Activated CD4-positive, alpha-beta memory T cell treated with anti-CD3 and anti-CD28 coated beads, Interleukin-2, amount 10 ng/mL, durations not matched to agents 7 days and 5 days (primary cell): ENCODE measurements at regions not wholly inside any gene's neighbourhood (a gene's known extent, or its start where the extent isn't known, plus 50 kb on each side); places are given as distances from the start of the nearest gene placed in this dataset.
"Not testable (repeated sequence)": the region's sequence is repeated elsewhere in the genome, so short reads cannot be mapped to it uniquely, and the experiment has no call there.

ENCODE experiments used
- CTCF ChIA-PET: fragments of 350-600 bp; sonication (Branson Sonifier 250); formaldehyde crosslinking; loops from one replicate; lab custom pipeline; 2021; ENCODE audit warnings: antibody characterized with exemption, inconsistent platforms; lab: Charles Lee
- POLR2A ChIA-PET: fragments of 350-600 bp; sonication (Branson Sonifier 250); formaldehyde crosslinking; loops from one replicate; lab custom pipeline; 2021; ENCODE audit warnings: antibody characterized with exemption; lab: Charles Lee
- DNase-seq: peaks from one replicate; pipeline ENCODE4 v3.0.0-alpha.2; 2020
- H3K27ac Mint-ChIP-seq: one replicate; pipeline ENCODE4 v1.8.0; 2021; ENCODE audit warnings: mild to moderate bottlenecking, mixed read lengths
- H3K27me3 Mint-ChIP-seq: one replicate; pipeline ENCODE4 v1.8.0; 2021; ENCODE audit warnings: mixed read lengths
- H3K36me3 Mint-ChIP-seq: one replicate; pipeline ENCODE4 v1.8.0; 2021; ENCODE audit warnings: low read depth, mixed read lengths
- H3K4me1 Mint-ChIP-seq: one replicate; pipeline ENCODE4 v1.8.0; 2021; ENCODE audit warnings: mixed read lengths
- H3K4me3 Mint-ChIP-seq: one replicate; pipeline ENCODE4 v1.8.0; 2021; ENCODE audit warnings: mild to moderate bottlenecking, mixed read lengths
- H3K9me3 Mint-ChIP-seq: one replicate; pipeline ENCODE4 v1.8.0; 2021; ENCODE audit warnings: mixed read lengths

DNA sequence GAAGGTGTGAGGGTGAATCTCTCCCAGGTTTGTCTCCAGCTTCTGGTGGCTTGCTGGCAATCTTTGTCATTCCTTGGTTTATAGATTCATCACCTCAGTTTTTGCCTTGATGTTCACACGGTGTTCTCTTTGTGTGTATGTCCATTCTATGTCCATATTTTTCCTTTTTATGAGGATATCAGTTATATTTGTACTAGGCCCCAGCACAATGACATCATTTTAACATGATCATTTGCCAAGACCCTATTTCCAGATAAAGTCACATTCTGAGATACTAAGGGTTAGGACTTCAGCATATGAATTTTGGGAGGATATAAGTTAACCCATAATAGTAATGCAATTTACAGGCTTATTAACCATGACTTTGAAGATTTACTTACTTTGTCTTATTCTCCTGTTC, 649.0 kb downstream of the CPS1 start:
- no peak overlapping the region for H3K27ac Mint-ChIP-seq
- H3K36me3 Mint-ChIP-seq: no peaks in the 10 kb centered on the region
- POLR2A ChIA-PET: no interaction called here
- H3K4me3 Mint-ChIP-seq: no peak overlapping the region
- no peaks in the 10 kb centered on the region for H3K4me1 Mint-ChIP-seq
- no peak for DNase-seq
- H3K27me3 Mint-ChIP-seq: no peaks in the 10 kb centered on the region
- no peaks in the 10 kb centered on the region for H3K9me3 Mint-ChIP-seq
- CTCF ChIA-PET: interaction anchor here (1.0 kb wide), 1 partner anchor 46 kb away, joined by 3 read pairs; no protein-coding TSS in a partner anchor

- POLR2A ChIA-PET: no interaction called here
- no peaks in the 10 kb centered on the region for H3K9me3 Mint-ChIP-seq
These were observed 649.4 kb downstream of the CPS1 start for GRCh38 chr2:211205836-211206235.

DNA sequence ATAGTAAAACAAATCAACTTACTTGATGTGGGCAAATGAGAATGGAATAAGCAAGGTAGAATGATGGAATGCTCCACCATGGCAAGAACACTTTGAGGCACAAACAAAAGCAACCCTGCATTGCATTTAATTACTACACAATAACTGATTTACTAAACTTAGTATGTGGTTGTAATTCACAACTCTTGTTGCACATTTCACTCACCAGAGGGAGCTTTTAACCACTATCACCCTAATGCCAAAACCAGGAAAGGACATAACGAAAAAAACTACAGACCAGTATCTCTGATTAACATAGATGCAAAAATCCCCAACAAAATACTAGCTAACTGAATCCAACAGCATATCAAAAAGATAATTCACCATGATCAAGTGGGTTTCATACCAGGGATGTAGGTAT, 659.8 kb downstream of the CPS1 start:
- POLR2A ChIA-PET: no interaction called here
- Mint-ChIP-seq H3K27me3 (no peaks in the 10 kb centered on the region), H3K4me1 (no peaks in the 10 kb centered on the region), H3K4me3 (no peak overlapping the region), H3K36me3 (no peaks in the 10 kb centered on the region), H3K27ac (no peak overlapping the region), H3K9me3 (peaks cover 8% of the 10 kb centered on the region)
- CTCF ChIA-PET: interaction anchor here (0.7 kb wide), 1 partner anchor 165 kb away, joined by 3 read pairs; no protein-coding TSS in a partner anchor
- DNase-seq: no peak

More at GRCh38 chr2:211205836-211206235, 649.4 kb downstream of the CPS1 start:
- CTCF ChIA-PET: interaction anchor here (1.0 kb wide), 1 partner anchor 47 kb away, joined by 3 read pairs; no protein-coding TSS in a partner anchor
- H3K4me1 Mint-ChIP-seq: no peaks in the 10 kb centered on the region
- no peak overlapping the region for H3K27ac Mint-ChIP-seq
- no peak overlapping the region for H3K4me3 Mint-ChIP-seq
- DNase-seq: no peak
- no peaks in the 10 kb centered on the region for H3K36me3 Mint-ChIP-seq
- H3K27me3 Mint-ChIP-seq: no peaks in the 10 kb centered on the region

- H3K4me1 Mint-ChIP-seq, H3K9me3 Mint-ChIP-seq, H3K36me3 Mint-ChIP-seq, POLR2A ChIA-PET, H3K4me3 Mint-ChIP-seq, H3K27me3 Mint-ChIP-seq, DNase-seq, CTCF ChIA-PET, H3K27ac Mint-ChIP-seq: not testable (repeated sequence)
These were observed 663.1 kb downstream of the CPS1 start for GRCh38 chr2:211219548-211219947.

GRCh38 chr2:211225784-211226183, 669.4 kb downstream of the CPS1 start:
- DNase-seq: no peak

DNA sequence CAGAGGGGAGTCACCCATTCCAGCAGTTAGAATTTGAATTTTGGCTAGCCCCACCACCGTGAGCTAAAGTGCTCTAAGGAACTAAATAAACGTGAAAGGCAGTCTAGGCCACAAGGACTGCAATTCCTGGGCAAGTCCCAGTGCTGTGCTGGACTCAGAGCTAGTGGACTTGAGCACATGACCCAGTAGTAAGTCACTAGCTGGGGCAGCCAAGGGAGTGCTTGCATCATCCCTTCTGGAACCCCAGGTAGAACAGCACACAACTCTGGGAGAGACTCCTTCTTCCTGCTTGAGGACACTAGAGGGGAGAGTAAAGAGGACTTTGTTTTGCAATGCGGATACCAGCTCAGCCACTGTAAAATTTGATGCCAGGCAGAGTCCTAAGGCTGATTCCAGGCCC, 672.2 kb downstream of the CPS1 start:
- no peaks in the 10 kb centered on the region for H3K36me3 Mint-ChIP-seq
- no peaks in the 10 kb centered on the region for H3K4me1 Mint-ChIP-seq
- H3K27me3 Mint-ChIP-seq: no peaks in the 10 kb centered on the region
- ChIA-PET CTCF (no interaction called here), POLR2A (no interaction called here)
- H3K4me3 Mint-ChIP-seq: no peak overlapping the region
- H3K27ac Mint-ChIP-seq: no peak overlapping the region
- H3K9me3 Mint-ChIP-seq: peaks cover 6% of the 10 kb centered on the region
- no peak for DNase-seq

More at GRCh38 chr2:211225784-211226183, 669.4 kb downstream of the CPS1 start:
- Mint-ChIP-seq H3K27me3 (no peaks in the 10 kb centered on the region), H3K9me3 (peaks cover 5% of the 10 kb centered on the region), H3K27ac (no peak overlapping the region), H3K4me3 (no peak overlapping the region), H3K36me3 (no peaks in the 10 kb centered on the region), H3K4me1 (no peaks in the 10 kb centered on the region)
- ChIA-PET POLR2A (no interaction called here), CTCF (no interaction called here)

GRCh38 chr2:211237586-211238275, 681.3 kb downstream of the CPS1 start:
- Mint-ChIP-seq H3K4me1 (no peaks in the 10 kb centered on the region), H3K36me3 (no peaks in the 10 kb centered on the region), H3K4me3 (no peak overlapping the region), H3K9me3 (peaks cover 8% of the 10 kb centered on the region), H3K27ac (no peak overlapping the region), H3K27me3 (no peaks in the 10 kb centered on the region)
- CTCF ChIA-PET: no interaction called here
- no peak for DNase-seq
- POLR2A ChIA-PET: no interaction called here

DNA sequence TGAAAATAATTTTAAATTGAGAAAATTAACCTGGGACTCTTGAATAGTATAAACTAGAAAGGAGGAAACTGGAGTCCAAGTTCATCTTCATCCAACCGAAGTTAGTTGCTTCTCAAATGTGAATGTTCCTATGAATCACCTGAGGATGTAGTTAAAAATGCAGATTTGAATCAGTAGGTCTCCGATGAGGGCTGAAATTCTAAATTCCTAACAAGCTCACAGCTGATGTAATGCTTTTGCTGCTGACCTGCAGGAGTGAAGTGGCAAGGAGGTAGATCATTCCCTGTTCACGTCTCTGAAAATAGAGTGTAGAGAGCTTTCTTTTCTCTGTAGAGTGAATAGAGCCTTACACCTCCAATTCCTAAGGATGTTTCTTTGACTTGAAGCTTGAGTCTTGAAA, 685.5 kb downstream of the CPS1 start:
- ChIA-PET CTCF (no interaction called here), POLR2A (no interaction called here)
- no peaks in the 10 kb centered on the region for H3K4me1 Mint-ChIP-seq
- H3K27ac Mint-ChIP-seq: no peak overlapping the region
- H3K9me3 Mint-ChIP-seq: peaks cover 9% of the 10 kb centered on the region
- DNase-seq: no peak
- no peak overlapping the region for H3K4me3 Mint-ChIP-seq
- no peaks in the 10 kb centered on the region for H3K27me3 Mint-ChIP-seq
- no peaks in the 10 kb centered on the region for H3K36me3 Mint-ChIP-seq

DNA sequence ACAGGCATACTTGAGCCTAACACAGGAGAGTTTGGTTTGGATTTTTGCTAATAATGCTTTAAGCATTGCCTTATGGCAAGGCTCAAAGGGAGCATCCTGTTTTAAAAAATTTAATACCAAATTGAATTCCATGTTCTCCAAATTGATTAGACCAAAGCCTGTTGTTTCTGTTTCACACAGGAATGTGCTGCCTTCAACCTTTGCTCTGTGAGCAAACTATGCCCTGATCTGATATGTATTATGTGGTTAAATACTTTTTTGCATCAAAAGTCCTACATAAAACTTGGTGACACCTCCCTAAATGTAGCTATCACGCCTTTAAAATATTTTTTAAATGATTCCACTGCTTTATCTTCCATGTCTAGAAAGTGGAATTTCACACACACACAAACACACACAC, 691.4 kb downstream of the CPS1 start:
- no peak overlapping the region for H3K27ac Mint-ChIP-seq
- CTCF ChIA-PET: no interaction called here

GRCh38 chr2:211248841-211249240, 692.4 kb downstream of the CPS1 start:
- Mint-ChIP-seq H3K4me3 (no peak overlapping the region), H3K27ac (no peak overlapping the region), H3K9me3 (no peaks in the 10 kb centered on the region), H3K4me1 (no peaks in the 10 kb centered on the region), H3K27me3 (no peaks in the 10 kb centered on the region), H3K36me3 (no peaks in the 10 kb centered on the region)
- no peak for DNase-seq
- POLR2A ChIA-PET: no interaction called here
- CTCF ChIA-PET: no interaction called here

More for the DNA sequence above, 691.4 kb downstream of the CPS1 start:
- Mint-ChIP-seq H3K36me3 (no peaks in the 10 kb centered on the region), H3K4me3 (no peak overlapping the region), H3K27me3 (no peaks in the 10 kb centered on the region), H3K9me3 (peaks cover under 1% of the 10 kb centered on the region), H3K4me1 (no peaks in the 10 kb centered on the region)
- no peak for DNase-seq
- POLR2A ChIA-PET: no interaction called here

- Mint-ChIP-seq H3K4me1 (no peaks in the 10 kb centered on the region), H3K27ac (no peak overlapping the region), H3K4me3 (no peak overlapping the region), H3K36me3 (no peaks in the 10 kb centered on the region), H3K9me3 (no peaks in the 10 kb centered on the region), H3K27me3 (no peaks in the 10 kb centered on the region)
- ChIA-PET POLR2A (no interaction called here), CTCF (no interaction called here)
- DNase-seq: no peak
These were observed 694.6 kb downstream of the CPS1 start for GRCh38 chr2:211251016-211251415.

DNA sequence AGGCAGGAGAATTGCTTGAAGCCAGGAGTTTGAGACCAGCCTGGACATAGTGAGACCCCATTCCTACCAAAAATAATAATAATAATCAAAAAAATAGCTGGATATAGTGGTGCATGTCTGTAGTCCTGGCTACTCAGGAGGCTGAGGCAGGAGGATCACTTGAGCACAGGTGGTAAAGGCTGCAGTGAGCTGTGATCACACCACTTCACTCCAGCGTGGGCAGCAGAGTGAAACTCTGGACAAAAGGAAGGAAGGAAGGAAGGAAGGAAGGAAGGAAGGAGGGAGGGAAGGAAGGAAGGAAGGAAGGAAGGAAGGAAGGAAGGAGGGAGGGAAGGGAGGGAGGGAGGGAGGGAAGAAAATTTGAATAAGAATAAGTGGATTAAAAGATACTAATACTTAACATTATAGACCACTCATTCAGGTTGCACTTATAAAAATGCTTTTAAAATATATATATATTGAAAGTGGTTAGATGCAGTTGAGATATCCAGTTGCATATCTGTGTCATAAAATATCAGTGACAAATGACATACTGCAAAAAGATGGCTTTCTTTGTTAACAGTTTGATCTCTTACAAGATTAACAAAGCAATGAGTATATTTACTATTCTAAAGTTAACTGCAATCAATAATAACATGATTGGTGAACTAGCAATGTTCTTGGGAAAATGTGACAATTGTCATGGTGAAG, 702.4 kb downstream of the CPS1 start:
- Mint-ChIP-seq H3K4me1 (no peaks in the 10 kb centered on the region), H3K4me3 (no peak overlapping the region), H3K9me3 (no peaks in the 10 kb centered on the region), H3K27ac (no peak overlapping the region), H3K27me3 (no peaks in the 10 kb centered on the region), H3K36me3 (no peaks in the 10 kb centered on the region)
- ChIA-PET CTCF (no interaction called here), POLR2A (no interaction called here)
- DNase-seq: no peak

DNA sequence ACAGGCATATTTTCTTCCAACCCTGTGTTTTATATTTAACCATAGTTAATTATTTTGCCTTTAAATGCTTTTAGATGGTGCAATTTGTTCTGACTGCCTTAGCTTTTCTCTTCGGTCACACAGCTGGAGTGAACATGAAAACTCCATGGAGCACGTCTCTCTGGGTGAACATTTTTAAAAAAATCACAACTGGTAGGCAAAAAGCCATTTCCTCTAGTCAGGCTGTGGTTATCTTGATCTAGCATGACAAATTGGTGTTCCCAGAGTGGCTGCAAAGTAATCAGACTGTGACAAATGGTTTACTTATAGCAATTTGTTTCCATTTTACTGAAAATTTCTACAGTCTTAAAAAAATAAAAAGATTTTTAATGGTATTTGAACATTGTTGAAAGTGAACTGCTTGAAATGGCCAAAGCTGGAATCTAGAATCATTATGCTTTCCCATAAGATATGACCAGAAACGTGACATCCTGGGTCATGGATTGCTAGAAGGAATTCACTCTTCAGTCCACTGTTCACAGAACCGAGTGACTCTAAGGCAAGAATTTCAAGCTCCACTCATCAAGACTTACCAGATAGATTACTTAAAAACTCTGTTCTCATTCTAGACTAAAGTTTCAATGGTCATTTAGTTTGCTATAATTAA, 703.6 kb downstream of the CPS1 start:
- ChIA-PET POLR2A (no interaction called here), CTCF (no interaction called here)
- H3K9me3 Mint-ChIP-seq: no peaks in the 10 kb centered on the region
- no peaks in the 10 kb centered on the region for H3K4me1 Mint-ChIP-seq
- H3K4me3 Mint-ChIP-seq: no peak overlapping the region
- DNase-seq: no peak
- no peaks in the 10 kb centered on the region for H3K27me3 Mint-ChIP-seq
- H3K27ac Mint-ChIP-seq: no peak overlapping the region
- no peaks in the 10 kb centered on the region for H3K36me3 Mint-ChIP-seq
